Heart right ventricle (tissue), 16 donors: ENCODE measurements at regions not wholly inside any gene's neighbourhood (a gene's known extent, or its start where the extent isn't known, plus 50 kb on each side); places are given as distances from the start of the nearest gene placed in this dataset.
A peak's percentile ranks its signal among the peaks of the same experiment; 100 is the strongest.

Experiments used
- ATAC-seq, 8 donors: fragments of 200-7000 bp; cut with Tn5 transposase; one replicate each; pipeline ENCODE4 v1.9.1; 2020; ENCODE audit warnings: mild to moderate bottlenecking in 8 of 8, moderate library complexity in 8 of 8, moderate number of reproducible peaks in 1 of 8
- DNase-seq, 2 donors: peaks; one replicate each; pipeline ENCODE4 v3.0.0-alpha.2; 2020
- H3K27ac ChIP-seq, 10 donors: fragments of 200-600 bp; sonication (generic) in 2 of 10; one replicate each; pipeline versions ENCODE4 v1.5.0 to v1.8.0; 2020 to 2022; ENCODE audit warnings: mild to moderate bottlenecking in 3 of 10
- H3K27me3 ChIP-seq, 7 donors: fragments of 200-600 bp; one replicate each; pipeline ENCODE4 v1.8.0; 2021 to 2022; ENCODE audit warnings: mild to moderate bottlenecking in 2 of 7
- H3K36me3 ChIP-seq, 9 donors: fragments of 200-600 bp; sonication (generic) in 1 of 9; one replicate each; pipeline versions ENCODE4 v1.5.0 to v1.8.0; 2020 to 2022; ENCODE audit warnings: mild to moderate bottlenecking in 2 of 9
- H3K4me1 ChIP-seq, 9 donors: fragments of 200-600 bp; sonication (generic) in 1 of 9; one replicate each; pipeline versions ENCODE4 v1.5.0 to v1.8.0; 2020 to 2022; ENCODE audit warnings: mild to moderate bottlenecking in 4 of 9
- H3K4me3 ChIP-seq, 10 donors: fragments of 200-600 bp; sonication (generic) in 2 of 10; one replicate each; pipeline versions ENCODE4 v1.5.0 to v1.8.0; 2020 to 2022; ENCODE audit warnings: mild to moderate bottlenecking in 7 of 10, moderate library complexity in 2 of 10
- H3K9me3 ChIP-seq, 11 donors: fragments of 200-600 bp in 10 of 11; sonication (generic) in 2 of 11; one replicate each; pipeline versions ENCODE4 v1.5.0 to v1.8.0; 2013 to 2022; ENCODE audit warnings: mild to moderate bottlenecking in 2 of 11, control low read depth in 1 of 11, moderate library complexity in 1 of 11
- WGBS, 2 donors: extraction: QIAGEN DNeasy Blood & Tissue Kit; methylation state at CpG; one replicate each; pipeline ENCODE4 v1.1.7; 2013; ENCODE audit warnings: inconsistent platforms in 1 of 2; 5-methylcytosine and 5-hydroxymethylcytosine counted together
- intact Hi-C, 10 donors: fragments of 100-400 bp; cut with DNase I; formaldehyde crosslinking; loops; one replicate each; pipeline versions ENCODE4 v1.11.1 to v1.14.2; 2022
- TF ChIP-seq, protein P1 (sequence below), 9 donors: fragments of 200-600 bp; sonication (generic) in 2 of 9; IDR thresholded peaks; one replicate each; pipeline versions ENCODE4 v1.5.0 to v1.8.0; 2021 to 2022; ENCODE audit warnings: antibody characterized with exemption in 9 of 9, mild to moderate bottlenecking in 5 of 9, moderate library complexity in 1 of 9
- donor health status: Arrhythmogenic right ventricular cardiomyopathy.
- donor health status: ischemic (EF 13 %, LVEDD 7.1; RV severe dilation, severe dysfunction).
- donor health status: healthy with polysubstance abuse.
- donor health status: DM: no; HTN: yes; CAD: no.
- donor health status: DM: no; HTN: no; CAD: no.
- donor health status: ischemic (EF 25% LVEDD 6.9; RV normal size, moderate dysfunction).
- donor health status: ischemic (EF 25% LVEDD 5.7; RV mildly dilated, moderate dysfunction).
- donor health status: healthy.
- donor health status: DM: yes; HTN: yes; CAD: no.
- donor health status: Ischemic cardiomyopathy.
- donor health status: ischemic (EF 35%, LVEDD 5.7; RV mildly dilated, moderate dysfunction).
- donor health status: nonischemic (EF 11% LVEDD 7.7; RV severe dilation, severe dysfunction).
- donor health status: DM: yes; HTN: yes; CAD: no.
- donor health status: PGD.
- donor health status: ischemic (EF 29% LVEDD 5.4; RV normal size, mild dysfunction).
- donor health status: nonischemic (EF 23%, LVEDD 6.1; RV moderate dilation, normal function).

DNA sequence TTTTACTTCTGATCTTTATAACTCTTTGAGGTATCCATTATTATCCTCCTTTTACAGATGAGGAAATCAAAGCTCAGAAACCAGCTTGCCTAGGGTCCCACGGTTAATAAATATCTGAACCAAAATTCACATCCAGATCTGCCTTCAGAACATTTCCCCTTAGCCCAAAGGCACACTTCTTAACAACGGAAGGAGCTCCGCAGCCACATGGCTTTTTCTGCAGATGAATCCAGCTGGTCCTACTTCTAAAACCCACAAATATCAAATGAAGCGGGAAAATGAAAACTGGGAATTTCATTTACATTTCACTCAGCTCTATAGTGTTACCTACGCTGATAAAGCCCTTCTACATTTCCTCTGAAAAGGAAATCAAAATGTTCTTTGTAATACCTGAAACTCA lies 357.0 kb upstream of the ID2 start:
- Histone ChIP-seq H3K36me3 (no peaks in the 10 kb centered on the region), H3K27me3 (peaks cover 0 to 8% (median 0%) of the 10 kb centered on the region in 7 donors), H3K4me3 (no peak overlapping the region), H3K9me3 (no peaks in the 10 kb centered on the region), H3K4me1 (peaks cover 0 to 11% (median 0%) of the 10 kb centered on the region in 9 donors), H3K27ac (no peak overlapping the region)
- no peak for ATAC-seq
- whole genome bisulfite sequencing, 2 donors = 66 to 73% methylated on average over 5 of the region's 5 CpGs
- no peak for DNase-seq
- TF ChIP-seq, protein P1, sequence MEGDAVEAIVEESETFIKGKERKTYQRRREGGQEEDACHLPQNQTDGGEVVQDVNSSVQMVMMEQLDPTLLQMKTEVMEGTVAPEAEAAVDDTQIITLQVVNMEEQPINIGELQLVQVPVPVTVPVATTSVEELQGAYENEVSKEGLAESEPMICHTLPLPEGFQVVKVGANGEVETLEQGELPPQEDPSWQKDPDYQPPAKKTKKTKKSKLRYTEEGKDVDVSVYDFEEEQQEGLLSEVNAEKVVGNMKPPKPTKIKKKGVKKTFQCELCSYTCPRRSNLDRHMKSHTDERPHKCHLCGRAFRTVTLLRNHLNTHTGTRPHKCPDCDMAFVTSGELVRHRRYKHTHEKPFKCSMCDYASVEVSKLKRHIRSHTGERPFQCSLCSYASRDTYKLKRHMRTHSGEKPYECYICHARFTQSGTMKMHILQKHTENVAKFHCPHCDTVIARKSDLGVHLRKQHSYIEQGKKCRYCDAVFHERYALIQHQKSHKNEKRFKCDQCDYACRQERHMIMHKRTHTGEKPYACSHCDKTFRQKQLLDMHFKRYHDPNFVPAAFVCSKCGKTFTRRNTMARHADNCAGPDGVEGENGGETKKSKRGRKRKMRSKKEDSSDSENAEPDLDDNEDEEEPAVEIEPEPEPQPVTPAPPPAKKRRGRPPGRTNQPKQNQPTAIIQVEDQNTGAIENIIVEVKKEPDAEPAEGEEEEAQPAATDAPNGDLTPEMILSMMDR (IDR thresholded peaks at IDR 0.05) = no peak
- intact Hi-C loops = no loop called here

DNA sequence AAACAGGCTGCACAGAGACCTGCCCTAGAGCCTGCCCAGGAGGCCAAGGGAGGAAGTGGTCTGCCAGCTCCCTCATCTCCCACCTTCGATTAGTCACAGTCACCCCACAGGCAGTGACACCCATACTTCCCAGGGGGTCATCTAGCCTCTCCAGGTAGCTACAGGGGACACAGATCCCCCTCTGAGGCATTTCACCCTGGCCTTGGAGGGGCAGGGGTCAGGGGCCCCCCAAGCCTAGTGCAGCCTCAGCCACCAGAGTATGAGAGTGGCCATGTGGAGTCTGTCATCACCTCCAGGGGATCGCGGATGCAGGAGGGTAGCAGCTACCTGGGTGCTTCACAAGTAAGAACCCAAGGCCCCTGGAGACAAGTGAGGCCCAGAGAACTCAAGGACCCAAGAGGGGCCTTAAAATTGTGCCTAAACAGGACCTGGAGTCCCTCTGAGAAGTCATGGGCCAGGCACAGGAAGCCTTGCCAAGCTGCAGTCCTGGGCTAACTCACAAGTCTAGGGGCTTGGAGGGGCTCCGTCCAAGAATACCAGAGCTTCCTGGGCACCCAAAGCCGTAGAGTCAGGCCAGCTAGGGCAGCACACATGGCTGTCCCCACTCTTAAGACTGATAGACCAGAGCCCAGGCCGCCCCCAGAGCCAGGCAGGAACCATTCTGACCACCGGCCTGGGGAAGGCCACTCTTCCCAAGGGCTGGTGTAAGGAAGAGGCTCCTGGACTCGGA lies 354.3 kb upstream of the ID2 start:
- no peak overlapping the region for H3K4me3 ChIP-seq
- 92 to 94% methylated on average over 8 of the region's 8 CpGs for WGBS, 2 donors
- H3K9me3 ChIP-seq = no peaks in the 10 kb centered on the region
- no peak overlapping the region for H3K27ac ChIP-seq
- intact Hi-C loops = no loop called here
- peaks cover 0 to 16% (median 3%) of the 10 kb centered on the region in 9 donors for H3K4me1 ChIP-seq
- TF ChIP-seq, protein P1 (IDR thresholded peaks at IDR 0.05) = no peak
- no peaks in the 10 kb centered on the region for H3K36me3 ChIP-seq
- H3K27me3 ChIP-seq = peaks cover 0 to 8% (median 0%) of the 10 kb centered on the region in 7 donors
- ATAC-seq = no peak
- no peak for DNase-seq

DNA sequence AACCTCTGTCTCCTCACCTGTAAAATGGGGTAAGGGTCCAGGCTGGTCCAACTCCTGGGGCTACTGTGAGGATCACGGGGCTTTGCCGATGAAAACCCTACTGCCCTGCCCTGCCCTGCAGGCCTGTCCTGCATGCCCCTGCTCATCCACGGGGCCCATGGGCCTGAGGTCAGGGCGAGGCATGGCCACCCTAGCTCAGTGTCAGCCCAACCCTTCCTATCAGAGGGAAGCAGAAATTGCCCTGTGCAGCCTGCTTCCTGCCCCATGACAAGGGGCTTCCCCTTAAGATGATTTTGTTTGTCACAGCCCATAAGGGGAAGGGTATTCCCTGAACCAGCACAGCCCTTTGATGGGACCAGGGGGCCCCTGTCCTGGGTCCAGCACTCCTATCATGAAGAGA lies 353.6 kb upstream of the ID2 start:
- Histone ChIP-seq H3K9me3 (no peaks in the 10 kb centered on the region), H3K4me1 (peaks cover 0 to 16% (median 3%) of the 10 kb centered on the region in 9 donors), H3K27me3 (peaks cover 0 to 3% (median 0%) of the 10 kb centered on the region in 7 donors), H3K36me3 (no peaks in the 10 kb centered on the region), H3K4me3 (no peak overlapping the region), H3K27ac (no peak overlapping the region)
- ATAC-seq (peak in 5 of 8 donors; percentile 24 to 53 (median 40)), DNase-seq (no peak)
- TF ChIP-seq, protein P1 (IDR thresholded peaks at IDR 0.05) = no peak
- intact Hi-C loops = no loop called here
- WGBS, 2 donors = 79% methylated on average over 4 of the region's 4 CpGs

DNA sequence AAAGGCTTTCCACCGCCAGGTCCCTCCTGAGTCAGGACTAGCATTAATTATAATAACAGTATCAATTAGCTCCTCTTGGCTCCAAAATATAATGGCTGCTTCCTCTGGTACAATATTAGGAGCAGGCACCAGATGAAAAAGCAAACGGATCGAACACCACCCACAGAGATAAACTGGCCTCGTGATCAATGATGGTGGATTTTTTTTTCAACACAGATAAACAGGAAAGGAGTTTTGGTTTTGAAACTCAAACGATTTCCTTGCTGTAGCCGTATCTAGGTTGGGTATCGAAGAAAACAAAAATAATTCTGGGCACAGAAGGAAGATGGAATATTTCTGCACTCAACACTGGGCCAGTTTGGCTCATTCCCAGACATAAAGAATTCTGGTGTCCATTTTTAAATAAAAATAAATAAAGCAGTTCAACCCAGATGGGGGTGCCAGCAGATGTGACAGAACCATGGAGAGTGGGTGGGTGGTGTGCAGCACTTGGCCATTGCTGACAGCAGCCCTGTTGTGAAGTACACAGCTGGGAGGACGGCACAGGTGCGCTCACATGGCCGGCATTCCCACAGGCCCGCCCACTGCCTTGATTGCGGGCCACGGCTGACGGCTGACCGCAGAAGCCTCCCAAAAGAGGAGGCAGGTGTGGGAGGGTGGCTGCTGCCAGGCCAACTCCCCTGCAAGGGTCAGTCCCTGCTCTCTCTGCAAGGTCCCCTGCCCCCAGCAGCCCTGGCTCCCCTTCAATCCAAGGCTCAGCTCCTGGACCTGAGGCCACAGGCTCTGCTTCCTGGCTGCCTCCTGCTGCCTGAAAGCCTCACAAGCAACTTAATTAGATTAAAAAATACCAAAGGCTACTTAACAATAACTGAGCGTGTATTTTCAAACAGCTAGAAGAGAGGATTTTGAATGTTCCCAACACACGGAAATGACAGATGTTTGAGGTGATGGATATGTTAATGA lies 351.9 kb upstream of the ID2 start:
- H3K4me3 ChIP-seq = no peak overlapping the region
- no peaks in the 10 kb centered on the region for H3K9me3 ChIP-seq
- H3K4me1 ChIP-seq = peaks cover 0 to 17% (median 3%) of the 10 kb centered on the region in 9 donors
- intact Hi-C loops = no loop called here
- TF ChIP-seq, protein P1 (IDR thresholded peaks at IDR 0.05) = peak in 3 of 9 donors; percentile 8 to 27 (median 17)
- H3K27me3 ChIP-seq = peaks cover 0 to 3% (median 0%) of the 10 kb centered on the region in 7 donors
- DNase-seq (peak in 1 of 2 donors; percentile 13), ATAC-seq (peak in 6 of 8 donors; percentile 14 to 52 (median 38))
- H3K27ac ChIP-seq = no peak overlapping the region
- WGBS, 2 donors = 67 to 82% methylated on average over 17 of the region's 17 CpGs
- H3K36me3 ChIP-seq = no peaks in the 10 kb centered on the region
